ENCODE measurements at regions not wholly inside any gene's neighbourhood (a gene's known extent, or its start where the extent isn't known, plus 50 kb on each side); places are given as distances from the start of the nearest gene placed in this dataset.

- no peak overlapping the region for H3K27ac ChIP-seq (ENCODE audit: low read length)
- no peaks in the 10 kb centered on the region for H3K9me2 ChIP-seq (ENCODE audit: insufficient read depth, low read length)
- no peak overlapping the region for H3K4me2 ChIP-seq (ENCODE audit: low read length)
- TF ChIP-seq SMC3 (conservative IDR thresholded peaks at IDR 0.05; ENCODE audit: poor library complexity), result no peak
- no peak for TF ChIP-seq CTCF (IDR thresholded peaks at IDR 0.05; ENCODE audit: poor library complexity, severe bottlenecking)
- TF ChIP-seq EZH2 (IDR thresholded peaks at IDR 0.05; ENCODE audit: borderline replicate concordance, insufficient read depth, low read length, poor library complexity, severe bottlenecking), result no peak
- no peak for TF ChIP-seq TAF1 (IDR thresholded peaks at IDR 0.05; ENCODE audit: low read depth)
- no peak for TF ChIP-seq EP300 (conservative IDR thresholded peaks at IDR 0.05; ENCODE audit: poor library complexity, severe bottlenecking)
- H2AFZ ChIP-seq (ENCODE audit: low read depth, low read length), result no peak overlapping the region
- no peak overlapping the region for H3K4me3 ChIP-seq (ENCODE audit: low read length)
- no peak overlapping the region for H3K9ac ChIP-seq (ENCODE audit: low read length)
- no peaks in the 10 kb centered on the region for H3K9me3 ChIP-seq (ENCODE audit: low read length)
- H3K79me2 ChIP-seq (replicated peaks; ENCODE audit: insufficient read depth, low read length), result no peaks in the 10 kb centered on the region
- no peaks in the 10 kb centered on the region for H3K27me3 ChIP-seq (ENCODE audit: insufficient read depth, low read depth, low read length)
- H3K36me3 ChIP-seq (ENCODE audit: insufficient read depth, low read length), result no peaks in the 10 kb centered on the region
- no peaks in the 10 kb centered on the region for H4K20me1 ChIP-seq (ENCODE audit: insufficient read depth)
- H3F3A ChIP-seq (ENCODE audit: insufficient read depth, low read length, poor library complexity, severe bottlenecking), result no peaks in the 10 kb centered on the region
Measured at GRCh38 chr3:16051691-16052090, 122.8 kb upstream of the GALNT15 start.

GRCh38 chr3:16052964-16053363, 121.5 kb upstream of the GALNT15 start:
- no peaks in the 10 kb centered on the region for H3K36me3 ChIP-seq (ENCODE audit: insufficient read depth, low read length)
- no peak overlapping the region for H3K4me2 ChIP-seq (ENCODE audit: low read length)
- H3F3A ChIP-seq (ENCODE audit: insufficient read depth, low read length, poor library complexity, severe bottlenecking), result no peaks in the 10 kb centered on the region
- no peaks in the 10 kb centered on the region for H3K27me3 ChIP-seq (ENCODE audit: insufficient read depth, low read depth, low read length)
- H3K27ac ChIP-seq (ENCODE audit: low read length), result no peak overlapping the region
- no peak overlapping the region for H3K4me3 ChIP-seq (ENCODE audit: low read length)
- no peaks in the 10 kb centered on the region for H3K79me2 ChIP-seq (replicated peaks; ENCODE audit: insufficient read depth, low read length)
- H3K9me2 ChIP-seq (ENCODE audit: insufficient read depth, low read length), result no peaks in the 10 kb centered on the region
- TF ChIP-seq TAF1 (IDR thresholded peaks at IDR 0.05; ENCODE audit: low read depth) (no peak), CTCF (IDR thresholded peaks at IDR 0.05; ENCODE audit: poor library complexity, severe bottlenecking) (no peak), SMC3 (conservative IDR thresholded peaks at IDR 0.05; ENCODE audit: poor library complexity) (no peak), EZH2 (IDR thresholded peaks at IDR 0.05; ENCODE audit: borderline replicate concordance, insufficient read depth, low read length, poor library complexity, severe bottlenecking) (no peak), POLR2AphosphoS5 (IDR thresholded peaks at IDR 0.05) (no peak), MXI1 (conservative IDR thresholded peaks at IDR 0.05; ENCODE audit: poor library complexity, severe bottlenecking) (no peak), EP300 (conservative IDR thresholded peaks at IDR 0.05; ENCODE audit: poor library complexity, severe bottlenecking) (no peak), RAD21 (conservative IDR thresholded peaks at IDR 0.05) (no peak), REST (IDR thresholded peaks at IDR 0.05; ENCODE audit: borderline replicate concordance) (no peak)
- no peak overlapping the region for H3K9ac ChIP-seq (ENCODE audit: low read length)
- H4K20me1 ChIP-seq (ENCODE audit: insufficient read depth), result no peaks in the 10 kb centered on the region
- H2AFZ ChIP-seq (ENCODE audit: low read depth, low read length), result no peak overlapping the region
- no peaks in the 10 kb centered on the region for H3K9me3 ChIP-seq (ENCODE audit: low read length)
